WTC11 (cell line): ENCODE measurements at regions not wholly inside any gene's neighbourhood (a gene's known extent, or its start where the extent isn't known, plus 50 kb on each side); places are given as distances from the start of the nearest gene placed in this dataset.

Experiments used
- ATAC-seq: fragments of 200-7000 bp; cut with Tn5 transposase; 2 replicates; pipeline ENCODE4 v1.10.0; 2021; ENCODE audit warnings: mild to moderate bottlenecking, moderate library complexity
- CTCF ChIA-PET: fragments of 300-600 bp; sonication (Branson Sonifier 250); formaldehyde crosslinking; loops from one replicate; lab custom pipeline; 2021; ENCODE audit warnings: antibody characterized with exemption; lab: Charles Lee
- POLR2A ChIA-PET: fragments of 350-600 bp; sonication (Branson Sonifier 250); formaldehyde crosslinking; loops from one replicate; lab custom pipeline; 2021; ENCODE audit warnings: antibody characterized with exemption; lab: Charles Lee
- DNase-seq: peaks from one replicate; pipeline ENCODE4 v3.0.0; 2021; ENCODE audit warnings: low spot score
- H3K27ac Mint-ChIP-seq: 2 replicates; pipeline ENCODE4 v1.8.0; 2021; ENCODE audit warnings: mixed read lengths
- H3K27me3 Mint-ChIP-seq: 2 replicates; pipeline ENCODE4 v1.8.0; 2021; ENCODE audit warnings: low read depth, mild to moderate bottlenecking, moderate library complexity, mixed read lengths
- H3K36me3 Mint-ChIP-seq: 2 replicates; pipeline ENCODE4 v1.8.0; 2021; ENCODE audit warnings: mixed read lengths
- H3K4me1 Mint-ChIP-seq: 2 replicates; pipeline ENCODE4 v1.8.0; 2022; ENCODE audit warnings: mixed read lengths
- H3K4me3 Mint-ChIP-seq: 2 replicates; pipeline ENCODE4 v1.8.0; 2021; ENCODE audit warnings: mild to moderate bottlenecking, moderate library complexity, mixed read lengths
- H3K9me3 Mint-ChIP-seq: 2 replicates; pipeline ENCODE4 v1.8.0; 2021; ENCODE audit warnings: mixed read lengths
- CREB1 ChIP-seq: sonication (generic); formaldehyde crosslinking; IDR thresholded peaks from 2 replicates; pipeline ENCODE4 v1.8.0; 2023; ENCODE audit warnings: mild to moderate bottlenecking, missing genetic modification reagents
- GABPB1 ChIP-seq: sonication (generic); formaldehyde crosslinking; IDR thresholded peaks from 2 replicates; pipeline ENCODE4 v1.8.1; 2023; ENCODE audit warnings: mild to moderate bottlenecking, missing genetic modification reagents
- GRHL2 ChIP-seq: fragments of 250-450 bp; sonication (Bioruptor Pico); IDR thresholded peaks from 2 replicates; pipeline ENCODE4 v1.8.0; 2022; ENCODE audit warnings: mild to moderate bottlenecking, moderate library complexity; ENCODE audit not compliant: insufficient replicate concordance, severe bottlenecking
- HMGXB4 ChIP-seq: sonication (generic); formaldehyde crosslinking; IDR thresholded peaks from 2 replicates; pipeline ENCODE4 v1.8.1; 2023; ENCODE audit warnings: mild to moderate bottlenecking, moderate library complexity, missing genetic modification reagents
- JUN ChIP-seq: sonication (generic); formaldehyde crosslinking; IDR thresholded peaks from 2 replicates; pipeline ENCODE4 v1.8.0; 2023; ENCODE audit warnings: mild to moderate bottlenecking, missing genetic modification reagents
- MAX ChIP-seq: sonication (generic); formaldehyde crosslinking; IDR thresholded peaks from 2 replicates; pipeline ENCODE4 v1.8.0; 2022; ENCODE audit warnings: mild to moderate bottlenecking, missing genetic modification reagents
- NFYB ChIP-seq: sonication (generic); formaldehyde crosslinking; conservative IDR thresholded peaks from 2 replicates; pipeline ENCODE4 v1.8.0; 2022; ENCODE audit warnings: low read depth, missing genetic modification reagents
- NR2C2 ChIP-seq: sonication (generic); formaldehyde crosslinking; IDR thresholded peaks from 2 replicates; pipeline ENCODE4 v1.8.0; 2022; ENCODE audit warnings: mild to moderate bottlenecking, missing genetic modification reagents
- PRDM15 ChIP-seq: sonication (generic); formaldehyde crosslinking; IDR thresholded peaks from 2 replicates; pipeline ENCODE4 v1.8.0; 2022; ENCODE audit warnings: missing genetic modification reagents
- PRRX2 ChIP-seq: fragments of 250-450 bp; sonication (Bioruptor Pico); IDR thresholded peaks from 2 replicates; pipeline ENCODE4 v1.8.0; 2021; ENCODE audit warnings: mild to moderate bottlenecking
- TEAD1 ChIP-seq: sonication (generic); formaldehyde crosslinking; IDR thresholded peaks from 2 replicates; pipeline ENCODE4 v1.8.0; 2022; ENCODE audit warnings: mild to moderate bottlenecking, missing genetic modification reagents
- TP53 ChIP-seq: sonication (generic); formaldehyde crosslinking; IDR thresholded peaks from 2 replicates; pipeline ENCODE4 v1.8.1; 2023; ENCODE audit warnings: mild to moderate bottlenecking, missing genetic modification reagents
- USF1 ChIP-seq: sonication (generic); formaldehyde crosslinking; IDR thresholded peaks from 2 replicates; pipeline ENCODE4 v1.8.0; 2022; ENCODE audit warnings: mild to moderate bottlenecking, missing genetic modification reagents
- ZBTB43 ChIP-seq: sonication (generic); formaldehyde crosslinking; IDR thresholded peaks from 2 replicates; pipeline ENCODE4 v1.8.1; 2023; ENCODE audit warnings: mild to moderate bottlenecking, missing genetic modification reagents
- ZNF138 ChIP-seq: sonication (generic); formaldehyde crosslinking; conservative IDR thresholded peaks from 2 replicates; pipeline ENCODE4 v1.8.1; 2022; ENCODE audit warnings: mild to moderate bottlenecking, moderate library complexity, missing genetic modification reagents
- ZNF425 ChIP-seq: fragments of 250-450 bp; sonication (Bioruptor Pico); conservative IDR thresholded peaks from 2 replicates; pipeline ENCODE4 v1.9.0; 2021; ENCODE audit warnings: mild to moderate bottlenecking
- ZNF532 ChIP-seq: fragments of 250-450 bp; sonication (Bioruptor Pico); IDR thresholded peaks from 2 replicates; pipeline ENCODE4 v1.9.0; 2021; ENCODE audit warnings: mild to moderate bottlenecking, borderline replicate concordance
- ZNF671 ChIP-seq: fragments of 250-450 bp; sonication (Bioruptor Pico); IDR thresholded peaks from 2 replicates; pipeline ENCODE4 v1.8.0; 2021; ENCODE audit warnings: mild to moderate bottlenecking

- POLR2A ChIA-PET = no interaction called here
- Mint-ChIP-seq H3K4me3 (no peak overlapping the region), H3K9me3 (peaks cover 26% of the 10 kb centered on the region), H3K36me3 (peaks cover 5% of the 10 kb centered on the region; the same call in 1 of the 2 replicates), H3K27me3 (no peaks in the 10 kb centered on the region; the same call in 1 of the 2 replicates), H3K4me1 (peaks cover 9% of the 10 kb centered on the region), H3K27ac (no peak overlapping the region)
- CTCF ChIA-PET = interaction anchor here (0.6 to 1.4 kb wide), 3 partner anchors 11 to 1393 kb away, joined by 3 to 5 read pairs (median 4); no protein-coding TSS in a partner anchor
- ATAC-seq (no peak), DNase-seq (no peak)
- TF ChIP-seq ZNF671 (no peak), HMGXB4 (no peak), ZNF425 (CRISPR knock-in tag) (no peak), ZNF532 (CRISPR knock-in tag) (no peak), PRRX2 (CRISPR knock-in tag) (no peak), NR2C2 (CRISPR knock-in tag) (no peak), USF1 (CRISPR knock-in tag) (no peak), NFYB (no peak), MAX (no peak), TP53 (CRISPR knock-in tag) (no peak), JUN (no peak), TEAD1 (CRISPR knock-in tag) (no peak), GRHL2 (CRISPR knock-in tag) (no peak), GABPB1 (CRISPR knock-in tag) (no peak), ZNF138 (CRISPR knock-in tag) (no peak), CREB1 (no peak)
Measured at GRCh38 chr4:100081491-100081890, 108.8 kb downstream of the DDIT4L start.

GRCh38 chr4:100079264-100079663 lies 111.0 kb downstream of the DDIT4L start:
- DNase-seq (no peak), ATAC-seq (no peak)
- H3K27me3 Mint-ChIP-seq = no peaks in the 10 kb centered on the region; the same call in 1 of the 2 replicates
- ChIA-PET CTCF (no interaction called here), POLR2A (no interaction called here)
- H3K4me3 Mint-ChIP-seq = no peak overlapping the region
- H3K9me3 Mint-ChIP-seq = peaks cover 10% of the 10 kb centered on the region
- TF ChIP-seq TEAD1 (CRISPR knock-in tag) = no peak
- no peak for TF ChIP-seq NR2C2 (CRISPR knock-in tag)
- no peak for TF ChIP-seq PRDM15 (CRISPR knock-in tag)
- no peak for TF ChIP-seq ZBTB43 (CRISPR knock-in tag)
- H3K4me1 Mint-ChIP-seq = peaks cover 7% of the 10 kb centered on the region
- H3K36me3 Mint-ChIP-seq = no peaks in the 10 kb centered on the region
- no peak overlapping the region for H3K27ac Mint-ChIP-seq
